ENCODE measurements at regions not wholly inside any gene's neighbourhood (a gene's known extent, or its start where the extent isn't known, plus 50 kb on each side); places are given as distances from the start of the nearest gene placed in this dataset.

DNA sequence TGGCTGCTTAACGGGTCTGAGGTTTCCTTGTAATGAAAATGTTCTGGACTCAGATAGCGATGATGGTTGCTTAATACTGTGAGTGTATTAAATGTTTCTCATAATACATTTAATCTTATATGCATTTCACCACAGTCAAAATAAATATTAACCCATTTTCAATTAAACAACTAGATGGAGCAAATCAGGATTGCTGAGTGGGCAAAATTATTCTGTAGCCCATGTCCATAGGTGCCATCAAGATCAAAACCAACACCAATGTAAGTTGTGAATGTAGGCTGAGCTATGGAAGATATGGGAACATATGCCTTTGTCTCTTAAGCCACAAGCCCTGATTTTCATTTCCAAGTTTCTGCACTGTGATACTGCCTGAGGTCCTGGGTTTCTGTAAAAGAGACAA lies 572.6 kb upstream of the EEF2KMT start:
- DNase-seq (ENCODE audit: low spot score), result no peak
- TF ChIP-seq, protein P1, sequence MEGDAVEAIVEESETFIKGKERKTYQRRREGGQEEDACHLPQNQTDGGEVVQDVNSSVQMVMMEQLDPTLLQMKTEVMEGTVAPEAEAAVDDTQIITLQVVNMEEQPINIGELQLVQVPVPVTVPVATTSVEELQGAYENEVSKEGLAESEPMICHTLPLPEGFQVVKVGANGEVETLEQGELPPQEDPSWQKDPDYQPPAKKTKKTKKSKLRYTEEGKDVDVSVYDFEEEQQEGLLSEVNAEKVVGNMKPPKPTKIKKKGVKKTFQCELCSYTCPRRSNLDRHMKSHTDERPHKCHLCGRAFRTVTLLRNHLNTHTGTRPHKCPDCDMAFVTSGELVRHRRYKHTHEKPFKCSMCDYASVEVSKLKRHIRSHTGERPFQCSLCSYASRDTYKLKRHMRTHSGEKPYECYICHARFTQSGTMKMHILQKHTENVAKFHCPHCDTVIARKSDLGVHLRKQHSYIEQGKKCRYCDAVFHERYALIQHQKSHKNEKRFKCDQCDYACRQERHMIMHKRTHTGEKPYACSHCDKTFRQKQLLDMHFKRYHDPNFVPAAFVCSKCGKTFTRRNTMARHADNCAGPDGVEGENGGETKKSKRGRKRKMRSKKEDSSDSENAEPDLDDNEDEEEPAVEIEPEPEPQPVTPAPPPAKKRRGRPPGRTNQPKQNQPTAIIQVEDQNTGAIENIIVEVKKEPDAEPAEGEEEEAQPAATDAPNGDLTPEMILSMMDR (IDR thresholded peaks at IDR 0.05; ENCODE audit: extremely low read depth, missing control alignments), result no peak

DNA sequence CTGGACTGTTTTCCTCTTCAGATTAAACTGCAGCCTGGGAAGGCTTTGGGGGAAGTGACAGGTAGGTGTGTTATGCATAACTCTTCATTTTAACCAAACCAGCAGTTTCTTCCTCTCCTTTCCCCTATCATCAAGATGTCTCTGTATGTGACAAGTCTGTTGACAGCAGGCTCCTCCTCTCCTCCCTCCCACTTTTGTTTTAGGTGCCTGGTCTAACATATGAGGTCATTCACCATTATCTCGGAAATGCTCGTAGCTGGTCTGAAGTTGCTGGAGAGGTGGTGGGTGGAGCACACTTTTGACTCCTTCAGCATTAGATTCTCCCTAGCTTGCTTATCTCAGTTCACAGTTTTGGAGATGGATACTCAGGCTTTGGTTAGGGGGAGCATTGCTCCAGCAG lies 571.0 kb upstream of the EEF2KMT start:
- TF ChIP-seq, protein P1 (IDR thresholded peaks at IDR 0.05; ENCODE audit: extremely low read depth, missing control alignments), result no peak
- DNase-seq (ENCODE audit: low spot score), result no peak

DNA sequence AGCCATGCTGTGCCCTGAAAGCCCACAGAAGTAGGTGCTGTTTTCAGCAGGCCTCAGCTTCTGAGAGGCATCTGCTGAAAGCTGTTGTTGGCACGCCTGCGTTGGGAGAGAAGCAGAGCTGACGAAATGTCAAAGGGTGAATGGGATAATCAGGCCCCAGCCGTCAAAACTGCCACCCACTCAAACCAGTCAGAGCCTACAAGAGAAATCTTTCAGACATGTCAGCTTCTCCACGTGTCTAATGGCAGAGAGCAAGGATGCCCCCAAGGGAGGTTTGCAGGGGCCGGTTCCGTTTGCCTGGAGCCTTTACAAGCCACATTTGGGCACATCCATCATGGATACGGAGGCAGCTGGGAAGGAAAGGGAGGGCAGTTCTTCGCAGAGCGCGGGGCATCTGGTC lies 568.2 kb upstream of the EEF2KMT start:
- TF ChIP-seq, protein P1 (IDR thresholded peaks at IDR 0.05; ENCODE audit: extremely low read depth, missing control alignments), result no peak
- no peak for DNase-seq (ENCODE audit: low spot score)

DNA sequence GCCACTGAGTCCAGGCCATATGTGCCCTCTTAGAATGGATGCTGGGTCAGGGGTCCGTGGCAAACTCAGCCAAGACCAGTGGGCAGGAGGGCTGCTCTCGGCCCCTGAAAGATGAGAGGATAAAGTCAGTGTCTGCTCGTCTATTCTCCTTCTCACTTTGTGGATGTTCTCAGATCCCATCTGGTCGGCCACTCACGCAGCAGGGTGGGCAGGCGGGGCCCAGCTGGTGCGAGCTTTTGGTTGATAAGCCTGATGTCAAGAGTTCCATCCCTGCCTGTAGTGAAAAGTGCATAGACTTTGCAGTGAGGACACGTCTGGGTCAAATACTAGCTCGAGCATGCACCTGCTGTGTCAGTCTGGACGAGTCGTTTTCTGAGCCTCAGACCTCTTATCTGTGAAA lies 556.2 kb upstream of the EEF2KMT start:
- no peak for DNase-seq (ENCODE audit: low spot score)
- TF ChIP-seq, protein P1 (IDR thresholded peaks at IDR 0.05; ENCODE audit: extremely low read depth, missing control alignments), result no peak

DNA sequence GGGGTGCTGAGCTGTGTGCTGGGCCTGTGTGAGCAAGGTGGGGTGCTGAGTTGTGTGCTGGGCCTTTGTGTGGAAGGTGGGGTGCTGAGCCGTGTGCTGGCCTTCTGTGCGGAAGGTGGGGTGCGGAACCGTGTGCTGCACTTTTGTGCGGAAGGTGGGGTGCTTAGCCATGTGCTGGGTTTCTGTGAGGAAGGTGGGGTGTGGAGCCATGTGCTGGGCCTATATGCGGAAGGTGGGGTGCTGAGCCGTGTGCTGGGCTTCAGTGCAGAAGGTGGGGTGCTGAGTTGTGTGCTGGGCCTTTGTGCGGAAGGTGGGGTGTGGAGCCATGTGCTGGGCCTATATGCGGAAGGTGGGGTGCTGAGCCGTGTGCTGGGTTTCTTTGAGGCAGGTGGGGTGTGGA lies 555.4 kb upstream of the EEF2KMT start:
- no peak for DNase-seq (ENCODE audit: low spot score)
- TF ChIP-seq, protein P1 (IDR thresholded peaks at IDR 0.05; ENCODE audit: extremely low read depth, missing control alignments), result no peak

DNA sequence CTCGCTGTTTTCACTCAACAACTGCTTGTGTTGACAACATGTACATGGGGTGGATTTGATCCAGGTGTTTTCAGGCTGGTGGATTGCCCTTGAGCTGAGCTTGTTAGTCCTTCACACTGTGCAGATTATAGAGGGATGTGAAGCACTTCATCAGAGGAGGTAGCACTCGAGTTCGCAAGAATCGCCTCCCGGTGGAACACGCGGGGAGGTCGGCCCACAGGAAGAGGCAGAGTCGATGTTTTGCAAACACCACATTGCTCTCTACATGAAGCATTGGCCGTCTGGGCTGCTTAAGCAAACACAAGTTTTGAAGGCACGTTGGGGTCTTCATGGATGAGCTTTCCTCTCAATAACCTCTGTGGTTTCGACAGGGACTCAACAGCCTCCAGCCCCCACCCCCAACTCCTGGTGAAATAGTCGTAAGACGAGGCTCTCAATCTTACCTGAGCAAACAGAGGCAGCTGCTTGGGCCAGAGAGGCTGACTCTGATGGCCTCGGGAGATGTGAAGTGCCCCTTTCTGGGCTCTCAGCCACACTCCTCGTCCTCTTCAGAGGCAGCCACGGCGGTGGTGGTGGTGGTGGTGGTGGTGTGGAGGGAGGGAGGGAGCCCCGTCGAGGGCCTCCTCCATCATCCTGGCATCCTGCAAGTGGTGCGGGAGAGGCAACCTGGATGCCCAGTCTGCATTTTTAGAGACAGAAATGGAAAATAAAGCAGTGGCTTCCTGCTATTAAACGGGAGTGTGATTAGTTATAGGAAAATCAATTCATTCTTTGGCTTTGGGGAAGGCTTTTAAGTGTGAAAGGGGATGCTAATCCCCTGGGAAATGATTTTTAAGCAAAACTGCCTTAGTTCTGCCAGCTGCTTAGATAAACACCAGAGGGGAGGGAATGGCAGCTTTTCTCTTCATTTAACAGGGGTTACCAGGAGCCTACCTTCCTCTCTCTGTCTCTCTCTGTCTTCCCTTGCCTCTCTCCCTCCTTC lies 552.5 kb upstream of the EEF2KMT start:
- no peak for DNase-seq (ENCODE audit: low spot score)

DNA sequence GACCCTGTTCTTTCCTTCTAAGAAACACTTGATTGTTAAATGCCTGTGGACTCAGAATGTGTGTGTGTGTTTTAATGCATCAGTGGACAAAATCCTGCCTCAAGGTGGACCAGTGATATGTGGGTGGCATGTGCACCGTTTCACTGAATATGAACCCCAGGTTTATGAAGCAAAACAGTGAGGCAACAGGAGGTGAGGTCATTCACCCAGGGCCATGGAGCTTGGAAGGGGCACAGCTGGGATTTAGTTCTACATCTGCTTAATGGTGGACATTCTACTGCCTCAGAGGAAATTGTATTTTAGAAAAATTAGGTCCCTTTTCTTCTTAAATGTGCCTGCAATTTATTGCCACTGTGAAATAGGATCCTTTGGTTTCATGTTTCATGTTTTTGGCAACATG lies 549.5 kb upstream of the EEF2KMT start:
- TF ChIP-seq, protein P1 (IDR thresholded peaks at IDR 0.05; ENCODE audit: extremely low read depth, missing control alignments), result no peak

More for the DNA sequence above, 552.5 kb upstream of the EEF2KMT start:
- TF ChIP-seq, protein P1 (IDR thresholded peaks at IDR 0.05; ENCODE audit: extremely low read depth, missing control alignments), result no peak

More for the DNA sequence above, 549.5 kb upstream of the EEF2KMT start:
- no peak for DNase-seq (ENCODE audit: low spot score)

All from GM20000 (cell line).